Esophagus muscularis mucosa (tissue), 3 donors: ENCODE measurements at regions not wholly inside any gene's neighbourhood (a gene's known extent, or its start where the extent isn't known, plus 50 kb on each side); places are given as distances from the start of the nearest gene placed in this dataset.

Source experiments
- CTCF ChIP-seq, 3 experiments: fragments of 200-600 bp in 2 of 3; fragments of 450-650 bp in 1 of 3; sonication (generic) in 2 of 3; IDR thresholded peaks; one replicate each; pipeline ENCODE4 v1.5.1; 2017 to 2019; ENCODE audit warnings: antibody characterized with exemption in 3 of 3, mild to moderate bottlenecking in 2 of 3, moderate library complexity in 1 of 3
- POLR2A ChIP-seq: fragments of 450-650 bp; IDR thresholded peaks from one replicate; pipeline ENCODE4 v1.6.1; 2017; ENCODE audit warnings: antibody characterized with exemption, moderate library complexity, mild to moderate bottlenecking, low read depth
- POLR2AphosphoS5 ChIP-seq, 2 donors: sonication (generic); formaldehyde crosslinking; IDR thresholded peaks; one replicate each; pipeline ENCODE4 v1.6.1; 2017; ENCODE audit warnings: antibody characterized with exemption in 2 of 2

- TF ChIP-seq CTCF (IDR thresholded peaks at IDR 0.05) = no peak
- no peak for TF ChIP-seq POLR2AphosphoS5 (IDR thresholded peaks at IDR 0.05)
- TF ChIP-seq POLR2A = no peak
Measured at GRCh38 chrX:39869846-39870601, 227.7 kb downstream of the BCOR start.
